Activated T-helper 1 cell treated with anti-CD3 and anti-CD28 coated beads, Interleukin-12 subunit alpha, Interleukin-12 subunit beta, Interleukin-2, Interleukin-4 antibody, amounts not matched to agents 30 ng/mL and 10 ng/mL and 1 ng/mL, durations not matched to agents 14 hours and 24 hours and 36 hours (primary cell): ENCODE measurements at regions not wholly inside any gene's neighbourhood (a gene's known extent, or its start where the extent isn't known, plus 50 kb on each side); places are given as distances from the start of the nearest gene placed in this dataset.

ENCODE experiments used
- DNase-seq: peaks from one replicate; pipeline ENCODE4 v3.0.0; 2021; ENCODE audit warnings: low spot score
- H3K27ac Mint-ChIP-seq: one replicate; pipeline ENCODE4 v1.8.0; 2021; ENCODE audit warnings: mild to moderate bottlenecking, mixed read lengths
- H3K27me3 Mint-ChIP-seq: one replicate; pipeline ENCODE4 v1.8.0; 2022; ENCODE audit warnings: mild to moderate bottlenecking, moderate library complexity, mixed read lengths; ENCODE audit not compliant: insufficient read depth
- H3K36me3 Mint-ChIP-seq: one replicate; pipeline ENCODE4 v1.8.0; 2021; ENCODE audit warnings: low read depth, mixed read lengths
- H3K4me1 Mint-ChIP-seq: one replicate; pipeline ENCODE4 v1.8.0; 2021; ENCODE audit warnings: low read depth, mixed read lengths
- H3K4me3 Mint-ChIP-seq: one replicate; pipeline ENCODE4 v1.8.0; 2021; ENCODE audit warnings: mild to moderate bottlenecking, moderate library complexity, mixed read lengths
- H3K9me3 Mint-ChIP-seq: one replicate; pipeline ENCODE4 v1.8.0; 2021; ENCODE audit warnings: mixed read lengths
- intact Hi-C: fragments of 100-400 bp; cut with micrococcal nuclease; formaldehyde crosslinking; loops from one replicate; pipeline ENCODE4 v1.15.1; 2024

- DNase-seq, result no peak
- Mint-ChIP-seq H3K36me3 (no peaks in the 10 kb centered on the region), H3K4me1 (peaks cover 37% of the 10 kb centered on the region), H3K9me3 (peaks cover 6% of the 10 kb centered on the region), H3K4me3 (peak overlapping the region; percentile 10), H3K27me3 (peaks cover 2% of the 10 kb centered on the region), H3K27ac (peak overlapping the region; percentile 10)
- intact Hi-C loops, result no loop called here
Measured at GRCh38 chr5:142421228-142421617, 96.4 kb upstream of the SPRY4 start.

GRCh38 chr5:142420561-142421227 lies 95.9 kb upstream of the SPRY4 start:
- no peak for DNase-seq
- no peak overlapping the region for H3K4me3 Mint-ChIP-seq
- intact Hi-C loops, result no loop called here
- H3K36me3 Mint-ChIP-seq, result no peaks in the 10 kb centered on the region
- no peak overlapping the region for H3K27ac Mint-ChIP-seq
- H3K9me3 Mint-ChIP-seq, result peaks cover 5% of the 10 kb centered on the region
- peaks cover 2% of the 10 kb centered on the region for H3K27me3 Mint-ChIP-seq
- peaks cover 31% of the 10 kb centered on the region for H3K4me1 Mint-ChIP-seq

GRCh38 chr5:142412581-142412980 lies 87.8 kb upstream of the SPRY4 start:
- H3K4me1 Mint-ChIP-seq, result no peaks in the 10 kb centered on the region
- H3K36me3 Mint-ChIP-seq, result no peaks in the 10 kb centered on the region
- no peaks in the 10 kb centered on the region for H3K9me3 Mint-ChIP-seq
- intact Hi-C loops, result no loop called here
- no peak overlapping the region for H3K4me3 Mint-ChIP-seq
- H3K27me3 Mint-ChIP-seq, result peaks cover 6% of the 10 kb centered on the region
- no peak for DNase-seq
- H3K27ac Mint-ChIP-seq, result no peak overlapping the region

GRCh38 chr5:142411656-142412425 lies 87.0 kb upstream of the SPRY4 start:
- Mint-ChIP-seq H3K27me3 (peaks cover 6% of the 10 kb centered on the region), H3K9me3 (no peaks in the 10 kb centered on the region), H3K4me1 (no peaks in the 10 kb centered on the region), H3K27ac (no peak overlapping the region), H3K4me3 (no peak overlapping the region), H3K36me3 (no peaks in the 10 kb centered on the region)
- intact Hi-C loops, result no loop called here
- no peak for DNase-seq

DNA sequence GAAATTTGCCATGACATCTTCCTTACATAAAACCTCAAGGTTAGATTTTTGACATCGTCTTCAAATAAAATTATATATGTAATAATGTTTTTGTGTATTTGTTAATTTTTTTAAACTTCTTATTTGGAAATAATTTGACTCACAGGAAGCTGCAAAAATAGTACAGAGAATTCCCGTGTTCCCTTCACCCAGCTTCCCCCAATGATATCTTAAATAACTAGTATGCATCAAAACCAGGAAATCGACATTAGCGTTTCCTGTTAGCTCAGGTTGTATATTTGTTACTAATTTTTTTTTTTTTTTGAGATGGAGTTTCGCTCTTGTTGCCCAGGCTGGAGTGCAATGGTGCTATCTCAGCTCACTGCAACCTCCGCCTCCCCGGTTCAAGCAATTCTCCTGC lies 86.3 kb upstream of the SPRY4 start:
- intact Hi-C loops, result no loop called here
- Mint-ChIP-seq H3K27ac (no peak overlapping the region), H3K4me3 (no peak overlapping the region), H3K9me3 (no peaks in the 10 kb centered on the region), H3K27me3 (peaks cover 6% of the 10 kb centered on the region), H3K4me1 (no peaks in the 10 kb centered on the region), H3K36me3 (no peaks in the 10 kb centered on the region)
- DNase-seq, result no peak

- Mint-ChIP-seq H3K27ac (no peak overlapping the region), H3K27me3 (peaks cover 4% of the 10 kb centered on the region), H3K36me3 (no peaks in the 10 kb centered on the region), H3K4me3 (no peak overlapping the region), H3K4me1 (no peaks in the 10 kb centered on the region), H3K9me3 (no peaks in the 10 kb centered on the region)
- DNase-seq, result no peak
- intact Hi-C loops, result no loop called here
Measured at GRCh38 chr5:142408981-142409481, 84.2 kb upstream of the SPRY4 start.

DNA sequence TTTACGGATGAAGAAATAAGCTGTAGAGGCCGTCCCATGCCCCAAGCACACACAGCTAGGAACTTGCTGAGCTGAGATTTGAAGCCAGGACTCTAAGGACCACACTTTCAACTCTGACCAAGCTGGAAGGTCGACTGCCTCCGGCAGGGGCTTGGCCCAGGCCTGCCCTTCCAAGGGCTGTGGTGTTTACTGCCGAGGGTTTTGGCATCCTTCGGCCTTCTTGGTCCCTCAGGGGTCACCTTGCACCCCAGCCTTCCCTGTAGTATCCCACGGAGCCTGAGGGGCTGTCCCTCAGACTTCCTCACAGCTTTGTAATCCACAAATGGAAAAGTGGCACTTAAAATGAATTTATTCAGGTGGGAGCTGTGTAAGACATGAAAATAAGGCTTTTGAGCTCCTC lies 83.7 kb upstream of the SPRY4 start:
- Mint-ChIP-seq H3K9me3 (no peaks in the 10 kb centered on the region), H3K27ac (no peak overlapping the region), H3K36me3 (no peaks in the 10 kb centered on the region), H3K4me1 (no peaks in the 10 kb centered on the region), H3K27me3 (peaks cover 5% of the 10 kb centered on the region), H3K4me3 (no peak overlapping the region)
- intact Hi-C loops, result no loop called here
- DNase-seq, result no peak

DNA sequence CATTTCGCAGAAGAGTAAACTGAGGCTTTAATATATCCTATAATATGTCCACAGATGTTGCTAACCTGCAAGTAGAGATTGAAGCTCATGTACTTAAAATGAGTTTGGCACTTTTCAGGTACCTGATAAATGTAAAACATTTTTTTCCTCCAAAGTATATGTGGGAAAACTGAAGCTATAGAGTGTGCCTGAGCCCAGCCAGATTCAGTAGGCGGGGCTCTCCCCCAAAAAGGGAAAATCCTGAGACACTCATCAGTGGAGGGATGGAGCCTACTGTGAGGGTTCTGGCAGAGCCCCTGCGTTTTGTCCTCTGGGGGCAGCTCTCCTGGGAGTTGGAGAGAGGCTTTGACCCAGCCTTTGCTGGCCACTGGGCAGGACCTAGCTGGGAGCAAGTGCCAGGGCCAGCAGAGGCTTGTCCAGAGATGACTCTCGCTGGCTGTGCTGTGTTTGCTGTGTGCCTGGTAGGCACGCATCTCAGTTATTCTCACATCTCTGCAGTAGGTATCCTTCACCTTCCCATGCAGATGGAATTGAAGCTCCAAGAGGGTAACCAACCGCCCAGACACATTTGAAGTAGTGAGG lies 81.1 kb upstream of the SPRY4 start:
- peaks cover 5% of the 10 kb centered on the region for H3K27me3 Mint-ChIP-seq
- H3K4me3 Mint-ChIP-seq, result no peak overlapping the region
- no peaks in the 10 kb centered on the region for H3K9me3 Mint-ChIP-seq
- no peak for DNase-seq
- H3K27ac Mint-ChIP-seq, result no peak overlapping the region
- no peaks in the 10 kb centered on the region for H3K36me3 Mint-ChIP-seq
- intact Hi-C loops, result no loop called here
- H3K4me1 Mint-ChIP-seq, result no peaks in the 10 kb centered on the region

GRCh38 chr5:142405023-142405422 lies 80.2 kb upstream of the SPRY4 start:
- Mint-ChIP-seq H3K27me3 (peaks cover 5% of the 10 kb centered on the region), H3K4me1 (no peaks in the 10 kb centered on the region), H3K9me3 (no peaks in the 10 kb centered on the region), H3K4me3 (no peak overlapping the region), H3K36me3 (no peaks in the 10 kb centered on the region), H3K27ac (no peak overlapping the region)
- intact Hi-C loops, result no loop called here
- no peak for DNase-seq

DNA sequence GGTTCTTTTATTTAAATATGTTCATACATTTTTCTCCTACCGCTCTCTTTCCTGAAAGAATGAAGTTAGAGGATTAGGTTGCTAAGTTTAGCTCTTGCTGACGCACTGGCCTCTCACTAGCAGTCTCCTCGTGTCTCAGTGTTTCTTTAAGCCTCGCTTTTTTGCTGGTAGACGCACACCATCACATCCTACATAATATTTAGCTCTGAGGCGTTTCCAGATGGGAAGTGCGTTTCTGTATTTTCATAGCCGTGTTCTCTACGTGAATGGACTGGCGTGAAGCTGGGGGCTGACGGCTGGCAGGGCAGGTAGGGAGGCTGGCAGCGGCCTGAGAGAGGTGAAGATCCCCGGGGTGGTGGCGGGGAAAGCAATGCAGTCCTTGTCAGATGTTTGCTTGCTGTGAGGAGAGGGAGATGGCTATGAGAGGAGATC lies 79.2 kb upstream of the SPRY4 start:
- intact Hi-C loops, result no loop called here
- Mint-ChIP-seq H3K4me1 (no peaks in the 10 kb centered on the region), H3K4me3 (no peak overlapping the region), H3K27ac (no peak overlapping the region), H3K9me3 (no peaks in the 10 kb centered on the region), H3K36me3 (no peaks in the 10 kb centered on the region), H3K27me3 (peaks cover 5% of the 10 kb centered on the region)
- DNase-seq, result no peak

- no peaks in the 10 kb centered on the region for H3K4me1 Mint-ChIP-seq
- H3K4me3 Mint-ChIP-seq, result no peak overlapping the region
- intact Hi-C loops, result no loop called here
- H3K36me3 Mint-ChIP-seq, result no peaks in the 10 kb centered on the region
- no peaks in the 10 kb centered on the region for H3K9me3 Mint-ChIP-seq
- H3K27me3 Mint-ChIP-seq, result peaks cover 5% of the 10 kb centered on the region
- no peak for DNase-seq
- H3K27ac Mint-ChIP-seq, result no peak overlapping the region
Measured at GRCh38 chr5:142403583-142403982, 78.8 kb upstream of the SPRY4 start.

DNA sequence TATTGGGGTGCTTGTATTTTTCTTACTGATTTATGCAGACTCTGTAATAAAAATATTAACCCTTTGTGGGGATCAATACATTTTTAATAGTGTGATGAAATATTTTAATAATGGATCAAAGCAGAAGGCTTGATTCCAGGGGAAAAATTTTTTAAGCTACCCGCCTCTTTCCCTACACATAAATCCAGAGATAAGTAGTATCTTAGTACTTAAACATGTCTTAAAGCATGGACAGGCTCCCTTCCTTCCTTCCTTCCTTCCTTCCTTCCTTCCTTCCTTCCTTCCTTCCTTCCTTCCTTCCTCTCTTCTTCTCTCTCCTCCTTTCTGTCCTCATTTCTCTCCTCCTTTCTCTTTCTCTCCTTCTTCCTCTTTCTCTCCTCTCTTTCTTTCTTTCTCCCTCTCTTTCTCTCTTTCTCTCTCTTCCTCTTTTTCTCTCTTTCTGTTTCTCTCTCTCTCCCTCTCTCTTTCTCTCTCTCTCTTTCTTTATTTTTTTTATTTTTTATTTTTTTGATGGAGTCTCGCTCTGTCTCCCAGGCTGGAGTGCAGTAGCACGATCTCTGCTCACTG lies 78.0 kb upstream of the SPRY4 start:
- H3K27ac Mint-ChIP-seq, result peak overlapping the region; percentile 1
- H3K4me3 Mint-ChIP-seq, result no peak overlapping the region

GRCh38 chr5:142400415-142400814 lies 75.6 kb upstream of the SPRY4 start:
- H3K27me3 Mint-ChIP-seq, result peaks cover 8% of the 10 kb centered on the region
- H3K27ac Mint-ChIP-seq, result no peak overlapping the region
- peaks cover 4% of the 10 kb centered on the region for H3K36me3 Mint-ChIP-seq
- no peak for DNase-seq
- no peaks in the 10 kb centered on the region for H3K4me1 Mint-ChIP-seq
- peaks cover 24% of the 10 kb centered on the region for H3K9me3 Mint-ChIP-seq
- no peak overlapping the region for H3K4me3 Mint-ChIP-seq
- intact Hi-C loops, result no loop called here

More for the DNA sequence above, 78.0 kb upstream of the SPRY4 start:
- Mint-ChIP-seq H3K36me3 (no peaks in the 10 kb centered on the region), H3K27me3 (peaks cover 5% of the 10 kb centered on the region), H3K4me1 (no peaks in the 10 kb centered on the region), H3K9me3 (no peaks in the 10 kb centered on the region)
- DNase-seq, result no peak
- intact Hi-C loops, result no loop called here
